Esophagus muscularis mucosa (tissue), 4 donors: ENCODE measurements at regions not wholly inside any gene's neighbourhood (a gene's known extent, or its start where the extent isn't known, plus 50 kb on each side); places are given as distances from the start of the nearest gene placed in this dataset.

Experiments
- EP300 ChIP-seq: sonication (generic); formaldehyde crosslinking; IDR thresholded peaks from one replicate; pipeline ENCODE4 v1.6.1; 2017; ENCODE audit warnings: antibody characterized with exemption
- POLR2A ChIP-seq: fragments of 450-650 bp; IDR thresholded peaks from one replicate; pipeline ENCODE4 v1.6.1; 2017; ENCODE audit warnings: antibody characterized with exemption, moderate library complexity, mild to moderate bottlenecking, low read depth
- POLR2AphosphoS5 ChIP-seq, 2 donors: sonication (generic); formaldehyde crosslinking; IDR thresholded peaks; one replicate each; pipeline ENCODE4 v1.6.1; 2017; ENCODE audit warnings: antibody characterized with exemption in 2 of 2
- TF ChIP-seq, protein P1 (sequence below), 3 experiments: fragments of 200-600 bp in 2 of 3; fragments of 450-650 bp in 1 of 3; sonication (generic) in 2 of 3; IDR thresholded peaks; one replicate each; pipeline ENCODE4 v1.5.1; 2017 to 2019; ENCODE audit warnings: antibody characterized with exemption in 3 of 3, mild to moderate bottlenecking in 2 of 3, moderate library complexity in 1 of 3

DNA sequence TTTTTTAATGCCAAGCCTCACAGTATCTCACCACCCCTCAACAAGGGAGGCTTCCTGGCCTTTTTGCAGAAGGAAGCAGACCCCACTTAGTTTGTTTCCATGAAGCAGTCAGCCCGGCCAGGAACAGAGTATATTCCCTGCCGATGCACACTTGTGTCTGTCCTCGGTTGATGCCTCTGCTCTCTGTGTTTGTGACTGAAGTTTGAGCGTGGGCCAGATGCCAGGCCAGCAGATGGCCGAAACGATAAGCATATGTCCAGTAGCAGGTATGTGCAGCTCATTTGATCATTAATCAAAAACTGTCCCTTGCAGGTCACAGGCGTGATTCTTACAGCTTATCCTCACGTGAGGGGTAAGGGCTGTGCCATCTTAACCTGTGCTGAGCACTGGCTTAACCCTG, 144.0 kb downstream of the IRS2 start:
- TF ChIP-seq, protein P1, sequence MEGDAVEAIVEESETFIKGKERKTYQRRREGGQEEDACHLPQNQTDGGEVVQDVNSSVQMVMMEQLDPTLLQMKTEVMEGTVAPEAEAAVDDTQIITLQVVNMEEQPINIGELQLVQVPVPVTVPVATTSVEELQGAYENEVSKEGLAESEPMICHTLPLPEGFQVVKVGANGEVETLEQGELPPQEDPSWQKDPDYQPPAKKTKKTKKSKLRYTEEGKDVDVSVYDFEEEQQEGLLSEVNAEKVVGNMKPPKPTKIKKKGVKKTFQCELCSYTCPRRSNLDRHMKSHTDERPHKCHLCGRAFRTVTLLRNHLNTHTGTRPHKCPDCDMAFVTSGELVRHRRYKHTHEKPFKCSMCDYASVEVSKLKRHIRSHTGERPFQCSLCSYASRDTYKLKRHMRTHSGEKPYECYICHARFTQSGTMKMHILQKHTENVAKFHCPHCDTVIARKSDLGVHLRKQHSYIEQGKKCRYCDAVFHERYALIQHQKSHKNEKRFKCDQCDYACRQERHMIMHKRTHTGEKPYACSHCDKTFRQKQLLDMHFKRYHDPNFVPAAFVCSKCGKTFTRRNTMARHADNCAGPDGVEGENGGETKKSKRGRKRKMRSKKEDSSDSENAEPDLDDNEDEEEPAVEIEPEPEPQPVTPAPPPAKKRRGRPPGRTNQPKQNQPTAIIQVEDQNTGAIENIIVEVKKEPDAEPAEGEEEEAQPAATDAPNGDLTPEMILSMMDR (IDR thresholded peaks at IDR 0.05): no peak
- TF ChIP-seq POLR2A (no peak), EP300 (no peak), POLR2AphosphoS5 (IDR thresholded peaks at IDR 0.05) (no peak)
